Forelimb muscle (tissue), 1 donor: ENCODE measurements at regions not wholly inside any gene's neighbourhood (a gene's known extent, or its start where the extent isn't known, plus 50 kb on each side); places are given as distances from the start of the nearest gene placed in this dataset.

Experiments
- DNase-seq: peaks from one replicate; pipeline ENCODE4 v3.0.0-alpha.2; 2013; ENCODE audit warnings: low read depth

GRCh38 chr11:15584158-15584557 lies 469.4 kb downstream of the INSC start:
- no peak for DNase-seq

- peak; percentile 62 for DNase-seq
These were observed 471.0 kb downstream of the INSC start for GRCh38 chr11:15585602-15586331.

GRCh38 chr11:15586741-15587473 lies 472.2 kb downstream of the INSC start:
- no peak for DNase-seq

DNA sequence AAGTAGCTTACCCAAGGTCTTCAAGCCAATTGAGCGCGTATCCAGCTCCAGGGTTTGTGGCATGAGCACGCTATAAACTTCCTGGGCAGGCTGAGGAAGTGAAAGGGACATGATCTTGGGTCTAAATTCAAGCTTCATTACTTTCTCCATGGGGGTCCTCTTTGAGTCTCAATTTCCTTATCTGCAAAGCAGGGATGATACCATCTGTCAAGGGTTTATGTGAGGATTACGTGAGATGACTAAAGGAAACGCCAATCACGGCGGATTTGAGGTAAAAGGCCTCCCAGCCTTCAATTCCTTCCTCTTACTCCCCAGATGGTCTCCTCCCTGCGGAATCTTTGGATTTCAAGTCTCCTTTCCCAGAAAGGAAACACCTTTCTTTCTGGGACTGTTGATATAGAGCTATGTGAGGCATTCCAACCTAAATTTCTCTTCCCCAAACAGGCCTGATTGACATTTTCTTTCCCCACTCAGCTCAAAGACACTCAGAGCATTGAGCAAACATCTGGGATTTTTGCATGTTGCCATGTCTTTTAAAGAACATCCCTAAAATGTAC lies 474.4 kb downstream of the INSC start:
- DNase-seq: no peak

DNA sequence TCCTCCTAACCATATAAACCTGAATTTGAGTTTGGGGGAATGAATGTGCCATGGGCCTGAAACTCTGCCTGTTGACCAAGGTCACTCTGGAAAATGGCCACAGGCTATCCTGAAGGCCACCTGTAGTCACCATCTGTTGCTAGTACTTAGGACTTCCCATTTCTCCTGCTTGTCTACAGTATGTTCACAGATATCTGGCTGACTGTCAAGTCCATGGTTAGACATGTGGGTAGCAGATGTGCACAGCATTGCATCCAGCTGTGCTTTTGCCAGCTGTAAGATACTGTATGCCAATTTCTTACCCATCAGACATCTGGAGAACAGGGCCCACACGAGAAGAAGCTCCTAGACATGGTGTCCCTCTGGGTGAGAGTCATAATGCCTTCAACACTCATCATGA lies 475.4 kb downstream of the INSC start:
- DNase-seq: no peak

- no peak for DNase-seq
These were observed 476.4 kb downstream of the INSC start for GRCh38 chr11:15591112-15591537.

DNA sequence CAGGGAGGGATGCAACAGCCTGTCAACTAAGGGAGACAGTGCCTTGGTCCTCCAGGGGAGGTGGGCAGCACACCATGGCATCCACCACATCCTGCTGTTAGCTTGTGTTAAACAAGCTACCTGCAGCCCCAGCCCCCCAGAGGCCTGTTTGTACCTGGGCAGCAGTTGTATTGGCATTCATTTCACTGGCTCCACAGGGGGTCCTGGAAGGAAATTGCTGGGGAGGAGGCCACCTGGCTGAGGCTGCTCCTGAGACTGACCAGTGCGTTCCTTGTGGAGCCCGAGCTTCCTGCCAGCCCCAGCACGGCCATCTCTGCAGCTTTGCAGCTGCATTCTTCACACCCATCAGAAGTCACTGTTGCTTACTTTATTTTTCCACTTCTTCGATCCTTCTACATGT lies 479.9 kb downstream of the INSC start:
- no peak for DNase-seq

DNA sequence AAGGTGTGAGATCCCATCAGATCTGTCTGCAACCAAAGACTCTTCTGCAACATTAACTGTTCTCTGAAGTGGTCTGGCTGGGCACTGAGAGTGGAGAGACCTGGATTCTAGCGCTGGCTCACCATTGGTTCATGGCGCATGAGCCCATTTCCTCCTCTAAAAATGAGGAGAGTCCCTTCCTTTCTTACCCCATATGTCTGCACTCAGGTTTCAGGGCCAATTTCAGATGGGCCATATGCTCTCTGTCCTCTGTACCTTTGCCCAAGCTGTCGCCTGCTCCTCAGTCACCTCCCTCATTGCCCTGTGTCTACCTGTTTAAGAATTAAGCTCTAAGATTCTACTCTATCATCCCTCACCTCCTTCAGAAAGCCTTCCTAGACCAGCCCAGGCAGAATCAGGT lies 484.7 kb downstream of the INSC start:
- no peak for DNase-seq

DNA sequence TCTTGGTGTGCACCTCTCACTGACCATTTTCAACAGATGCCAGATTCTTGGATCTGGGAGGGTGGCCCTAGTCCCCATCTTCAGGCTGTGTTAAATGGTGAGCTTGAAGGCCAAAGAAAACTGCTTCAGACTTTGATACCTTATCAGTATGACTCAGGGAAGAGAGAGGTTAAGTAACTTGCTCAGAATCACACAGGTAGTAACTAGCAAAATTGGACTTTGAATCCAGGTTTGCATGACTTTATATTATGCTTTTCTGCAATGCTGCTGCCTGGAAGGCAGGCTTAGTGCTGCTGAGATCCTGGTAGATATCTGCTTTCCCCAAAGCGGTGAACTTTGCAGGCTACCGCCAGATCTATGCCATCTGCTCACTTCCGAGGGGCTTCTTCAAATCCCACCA lies 487.3 kb downstream of the INSC start:
- DNase-seq: no peak

DNA sequence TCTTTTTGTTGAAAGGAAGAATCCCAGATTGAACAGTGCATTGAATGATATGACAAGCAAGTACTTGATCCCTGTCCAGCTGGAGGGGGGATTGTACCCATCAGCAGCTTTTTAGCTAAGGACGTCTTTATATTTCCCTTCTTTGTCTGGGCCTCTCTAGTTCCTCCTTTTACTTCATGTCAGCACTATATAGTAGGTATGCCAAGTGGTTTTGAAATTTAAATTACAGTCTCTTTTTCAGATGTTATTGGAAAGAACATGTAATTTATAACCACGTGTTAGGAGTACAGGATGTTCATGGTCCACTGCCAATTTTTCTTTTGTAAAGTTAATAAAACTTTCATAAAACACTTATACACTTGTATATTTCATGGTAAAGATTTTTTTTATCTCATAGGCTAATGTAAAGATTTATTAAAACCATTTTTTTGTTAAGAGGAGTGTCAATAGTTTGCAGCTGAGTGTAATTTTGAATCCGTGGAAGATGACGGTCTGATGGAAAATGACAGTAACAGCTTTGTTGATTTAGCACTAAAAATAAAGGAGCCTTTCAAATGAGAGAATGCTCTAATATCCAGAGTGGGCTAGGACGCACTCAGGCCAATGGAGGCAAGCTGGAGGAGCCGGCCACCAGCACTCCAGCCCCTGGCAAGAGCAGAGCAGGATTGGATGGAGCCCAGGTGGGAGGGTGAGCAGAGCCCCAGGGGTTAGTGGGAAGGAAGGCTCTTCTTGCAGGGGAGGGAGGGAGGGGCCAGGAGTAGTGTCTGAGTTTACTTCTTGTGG lies 488.3 kb downstream of the INSC start:
- DNase-seq: peak; percentile 59

GRCh38 chr11:15605094-15605493 lies 490.4 kb downstream of the INSC start:
- DNase-seq: no peak

GRCh38 chr11:15607361-15608036 lies 492.8 kb downstream of the INSC start:
- no peak for DNase-seq

- DNase-seq: no peak
These were observed 494.7 kb downstream of the INSC start for GRCh38 chr11:15609445-15609844.

DNA sequence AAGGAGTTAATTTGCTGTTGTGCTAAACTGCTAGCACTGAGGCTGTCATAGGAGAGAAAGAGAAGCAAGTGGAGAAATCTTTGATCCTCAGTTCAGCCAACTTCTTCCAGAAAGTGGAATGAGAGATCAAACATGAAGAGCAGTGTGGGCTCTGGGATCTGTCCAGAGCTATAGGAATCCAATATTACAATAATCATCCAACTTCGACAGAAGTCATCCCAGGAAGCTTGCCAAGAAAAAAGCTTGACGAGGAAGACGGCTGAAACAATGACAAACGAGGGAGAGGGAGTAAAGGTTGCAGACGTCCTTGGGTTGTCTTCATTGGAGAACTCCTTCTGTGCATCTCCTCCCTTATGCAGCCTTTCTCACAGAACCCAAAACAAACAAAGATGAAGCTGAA lies 496.2 kb downstream of the INSC start:
- DNase-seq: no peak

GRCh38 chr11:15613251-15613650 lies 498.5 kb downstream of the INSC start:
- no peak for DNase-seq

DNA sequence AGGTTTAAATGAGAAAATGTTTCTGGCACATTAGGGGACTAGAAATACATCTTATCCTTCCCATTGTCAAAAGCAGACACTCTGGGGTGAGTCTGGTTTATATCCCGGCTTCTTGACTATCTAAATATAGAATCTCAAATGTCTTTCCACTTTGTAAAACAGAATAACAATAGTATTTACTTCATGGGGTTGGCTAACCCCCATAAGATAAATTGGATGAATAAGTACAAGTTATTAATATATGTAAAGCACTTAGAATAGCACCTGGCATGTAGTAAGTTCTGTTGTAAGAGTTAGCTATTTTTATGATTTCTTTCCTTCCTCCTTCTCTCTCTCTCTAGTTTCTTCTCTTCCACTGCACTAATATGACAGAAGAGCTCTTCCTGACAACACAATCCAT lies 499.1 kb downstream of the INSC start:
- DNase-seq: no peak

DNA sequence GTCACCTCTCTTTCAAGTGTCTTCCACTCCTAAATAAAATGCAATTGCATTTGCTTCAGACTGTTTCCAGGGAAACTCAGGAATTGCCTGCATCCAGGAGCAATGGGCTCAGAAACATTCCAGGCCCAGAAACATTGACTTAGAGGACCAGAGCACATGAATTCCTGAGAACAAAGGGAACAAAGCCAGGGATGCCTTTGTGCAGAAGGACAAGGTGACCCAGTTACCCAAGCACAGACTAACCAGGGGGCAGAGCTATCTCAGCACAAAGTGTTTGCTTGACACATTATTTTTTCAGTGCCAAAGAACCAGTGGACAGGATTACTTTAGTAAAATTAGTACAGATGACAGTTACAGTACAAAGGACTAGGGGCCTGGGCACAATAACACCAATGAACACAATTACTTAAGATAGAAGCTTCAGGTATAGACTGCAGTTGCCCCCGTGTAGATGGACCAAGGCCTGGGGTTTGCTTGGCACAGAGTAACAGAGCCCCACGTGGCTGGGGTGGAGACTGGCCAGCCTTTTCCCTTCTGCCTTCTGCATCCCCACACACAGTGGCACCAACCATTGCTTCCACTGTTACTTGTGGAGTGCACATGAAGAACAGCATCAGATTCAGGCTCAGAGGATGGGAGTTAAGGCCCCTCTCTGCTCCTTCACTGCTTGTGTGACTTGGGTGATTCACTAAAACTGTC lies 500.8 kb downstream of the INSC start:
- DNase-seq: no peak

DNA sequence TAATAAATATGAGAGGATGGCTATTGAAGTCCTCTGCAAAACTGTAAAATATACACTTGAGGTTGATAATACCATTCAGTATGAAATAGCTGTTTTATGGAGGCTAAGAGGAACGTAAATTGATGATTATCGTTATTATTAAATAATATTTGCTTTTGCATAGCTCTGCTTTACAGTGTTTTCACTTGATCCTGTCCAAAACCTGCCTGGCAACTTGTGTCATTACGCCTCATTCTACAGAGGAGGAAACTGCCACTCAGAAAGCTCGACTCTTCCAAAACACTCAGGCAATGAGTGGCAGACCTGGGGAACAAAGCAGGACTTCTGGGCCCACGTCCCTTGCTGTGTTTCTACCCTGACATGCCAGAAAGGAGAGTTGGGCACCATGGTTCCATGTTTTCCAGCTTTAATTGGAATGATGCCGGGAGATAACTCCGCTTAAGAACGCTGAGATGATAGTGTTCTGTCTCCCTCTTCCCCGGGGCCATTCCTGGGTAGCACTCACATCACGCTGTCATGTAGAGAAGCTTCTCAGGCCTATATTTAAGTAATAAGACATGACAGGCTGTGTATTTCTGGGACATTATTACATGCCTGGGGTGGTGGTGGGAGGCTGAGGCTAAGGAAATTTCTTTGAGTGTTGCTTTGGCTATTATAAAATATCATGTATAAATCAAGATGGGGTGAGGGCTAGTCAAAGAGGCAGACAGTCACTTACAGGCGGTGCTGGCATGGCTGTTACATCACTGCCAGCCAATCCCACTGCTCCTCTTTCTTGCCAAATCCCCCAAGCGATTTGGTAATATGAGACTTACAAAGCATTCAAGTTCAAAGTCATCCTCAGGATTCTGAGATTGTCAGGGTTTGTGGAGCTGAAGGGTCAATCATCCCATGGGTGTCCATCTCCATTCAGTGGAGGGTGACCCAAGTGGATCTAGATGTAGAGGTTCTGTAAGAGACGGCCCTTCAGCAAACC lies 501.7 kb downstream of the INSC start:
- no peak for DNase-seq

DNA sequence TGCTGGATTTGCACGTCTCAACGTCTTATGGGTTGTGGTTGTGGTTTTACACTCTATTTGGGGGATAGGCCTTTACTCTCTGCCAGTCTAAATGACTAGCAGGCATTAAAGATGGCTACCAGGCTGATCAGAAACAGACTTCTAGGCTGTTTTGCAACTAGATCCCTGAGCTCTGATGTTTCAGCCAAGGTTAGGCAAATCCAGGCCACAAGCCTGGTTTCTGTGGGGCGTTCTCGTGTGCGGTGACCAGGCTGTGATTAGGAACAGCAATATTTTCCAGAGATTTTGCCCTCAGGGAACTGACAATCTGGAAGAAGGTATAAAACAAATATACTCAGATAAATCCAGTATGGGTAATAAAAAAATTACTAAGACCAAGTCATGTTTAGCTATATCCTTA lies 502.4 kb downstream of the INSC start:
- no peak for DNase-seq

DNA sequence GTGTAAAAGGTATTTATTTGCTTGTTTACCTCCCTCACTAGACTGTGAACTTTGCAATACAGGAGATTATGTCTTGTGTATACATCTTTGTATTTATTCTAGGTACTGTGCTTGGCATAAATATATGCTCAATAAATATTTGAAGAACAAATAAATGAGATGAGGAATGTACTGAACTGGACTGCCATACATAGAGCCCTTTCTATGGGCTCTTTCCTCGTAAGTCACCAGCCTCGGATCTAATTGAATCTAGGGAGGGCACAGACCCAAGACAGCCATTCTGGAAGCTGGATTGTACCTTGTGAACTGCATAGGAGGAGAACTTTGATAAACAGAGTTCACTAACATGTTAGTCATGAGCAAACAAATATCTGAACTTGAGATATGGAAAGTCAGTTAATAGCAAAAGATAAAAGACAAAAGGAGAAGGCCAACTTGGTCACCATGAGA lies 503.9 kb downstream of the INSC start:
- DNase-seq: no peak
